ENCODE measurements at regions not wholly inside any gene's neighbourhood (a gene's known extent, or its start where the extent isn't known, plus 50 kb on each side); places are given as distances from the start of the nearest gene placed in this dataset.

GRCh38 chr2:147026664-147027295, 818.0 kb upstream of the ACVR2A start:
- no peaks in the 10 kb centered on the region for H3K27me3 ChIP-seq (ENCODE audit: insufficient read depth, low read depth, severe bottlenecking)
- DNase-seq = no peak
- TF ChIP-seq, protein P1, sequence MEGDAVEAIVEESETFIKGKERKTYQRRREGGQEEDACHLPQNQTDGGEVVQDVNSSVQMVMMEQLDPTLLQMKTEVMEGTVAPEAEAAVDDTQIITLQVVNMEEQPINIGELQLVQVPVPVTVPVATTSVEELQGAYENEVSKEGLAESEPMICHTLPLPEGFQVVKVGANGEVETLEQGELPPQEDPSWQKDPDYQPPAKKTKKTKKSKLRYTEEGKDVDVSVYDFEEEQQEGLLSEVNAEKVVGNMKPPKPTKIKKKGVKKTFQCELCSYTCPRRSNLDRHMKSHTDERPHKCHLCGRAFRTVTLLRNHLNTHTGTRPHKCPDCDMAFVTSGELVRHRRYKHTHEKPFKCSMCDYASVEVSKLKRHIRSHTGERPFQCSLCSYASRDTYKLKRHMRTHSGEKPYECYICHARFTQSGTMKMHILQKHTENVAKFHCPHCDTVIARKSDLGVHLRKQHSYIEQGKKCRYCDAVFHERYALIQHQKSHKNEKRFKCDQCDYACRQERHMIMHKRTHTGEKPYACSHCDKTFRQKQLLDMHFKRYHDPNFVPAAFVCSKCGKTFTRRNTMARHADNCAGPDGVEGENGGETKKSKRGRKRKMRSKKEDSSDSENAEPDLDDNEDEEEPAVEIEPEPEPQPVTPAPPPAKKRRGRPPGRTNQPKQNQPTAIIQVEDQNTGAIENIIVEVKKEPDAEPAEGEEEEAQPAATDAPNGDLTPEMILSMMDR (IDR thresholded peaks at IDR 0.05; ENCODE audit: low read depth, low read length) = no peak
- H3K9me3 ChIP-seq (ENCODE audit: severe bottlenecking) = peaks cover 6% of the 10 kb centered on the region
- H3K4me3 ChIP-seq (ENCODE audit: low read depth, low read length) = no peak overlapping the region
- H3K36me3 ChIP-seq = no peaks in the 10 kb centered on the region
- H3K27ac ChIP-seq = no peak overlapping the region

DNA sequence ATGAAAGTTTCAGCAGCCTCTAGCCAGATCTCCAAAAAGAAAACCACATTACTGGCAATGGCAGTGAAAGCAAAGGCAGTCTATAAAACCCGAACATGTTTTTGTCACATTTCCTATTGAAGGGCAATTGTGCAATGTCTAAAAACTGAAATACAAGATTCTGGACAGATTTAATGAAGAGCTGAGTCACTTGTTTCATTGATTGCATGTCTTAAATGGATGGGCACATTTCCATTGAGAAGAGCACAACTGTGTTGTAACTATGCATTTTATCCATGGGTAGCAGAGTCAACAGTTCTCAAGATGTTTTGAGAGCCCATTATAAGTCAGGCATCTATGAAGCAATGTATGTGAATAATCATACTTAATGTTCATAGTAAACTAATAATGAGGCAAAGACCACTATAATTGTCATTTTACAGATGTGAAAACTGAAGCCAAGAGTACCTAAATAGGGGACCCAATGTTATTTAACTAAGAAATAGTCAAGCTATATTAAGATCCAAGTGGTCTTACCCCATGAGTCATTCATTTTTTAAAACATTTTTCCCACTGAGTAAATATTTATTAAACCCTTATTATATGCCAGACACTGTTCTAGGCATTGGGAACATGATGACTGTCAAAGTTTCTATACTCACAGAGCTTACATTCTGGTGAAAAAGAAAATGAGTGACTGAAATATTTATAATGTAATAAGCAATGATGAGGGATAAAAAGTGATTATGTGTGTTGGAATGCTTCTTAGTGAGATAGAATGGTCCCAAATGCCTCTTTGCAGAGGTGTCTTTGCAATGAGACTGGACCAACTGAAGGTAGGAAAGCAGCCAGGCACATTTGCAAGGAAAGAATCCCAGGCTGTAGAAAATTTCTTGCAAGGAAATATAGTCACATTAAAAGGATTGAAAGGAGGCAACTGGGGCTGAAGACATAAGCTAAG, 818.9 kb upstream of the ACVR2A start:
- Histone ChIP-seq H3K36me3 (no peaks in the 10 kb centered on the region), H3K9me3 (ENCODE audit: severe bottlenecking) (peaks cover 6% of the 10 kb centered on the region), H3K4me3 (ENCODE audit: low read depth, low read length) (no peak overlapping the region), H3K27ac (no peak overlapping the region), H3K27me3 (ENCODE audit: insufficient read depth, low read depth, severe bottlenecking) (no peaks in the 10 kb centered on the region)
- DNase-seq = no peak
- TF ChIP-seq, protein P1 (IDR thresholded peaks at IDR 0.05; ENCODE audit: low read depth, low read length) = no peak

DNA sequence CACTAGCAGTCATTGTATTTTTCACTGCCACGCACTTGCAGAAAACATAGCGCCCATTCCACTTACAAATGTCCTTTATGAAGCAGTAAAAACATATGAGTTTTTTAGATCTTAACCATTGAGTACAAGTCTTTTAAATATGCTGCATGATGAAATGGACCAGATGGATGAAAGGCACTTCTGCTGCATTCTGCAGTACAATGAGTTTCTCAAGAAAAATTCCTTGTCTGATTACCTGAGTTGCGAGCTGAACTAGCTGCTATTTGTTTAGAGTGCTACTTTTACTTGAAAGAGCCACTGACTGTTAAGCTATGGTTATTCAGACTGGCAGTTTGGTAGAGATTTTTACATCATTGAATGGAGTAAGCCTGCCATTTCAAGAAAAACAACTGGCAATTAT, 825.5 kb upstream of the ACVR2A start:
- Histone ChIP-seq H3K27me3 (ENCODE audit: insufficient read depth, low read depth, severe bottlenecking) (no peaks in the 10 kb centered on the region), H3K9me3 (ENCODE audit: severe bottlenecking) (peaks cover 6% of the 10 kb centered on the region), H3K36me3 (no peaks in the 10 kb centered on the region), H3K4me3 (ENCODE audit: low read depth, low read length) (no peak overlapping the region), H3K27ac (no peak overlapping the region)
- no peak for DNase-seq
- TF ChIP-seq, protein P1 (IDR thresholded peaks at IDR 0.05; ENCODE audit: low read depth, low read length) = no peak

DNA sequence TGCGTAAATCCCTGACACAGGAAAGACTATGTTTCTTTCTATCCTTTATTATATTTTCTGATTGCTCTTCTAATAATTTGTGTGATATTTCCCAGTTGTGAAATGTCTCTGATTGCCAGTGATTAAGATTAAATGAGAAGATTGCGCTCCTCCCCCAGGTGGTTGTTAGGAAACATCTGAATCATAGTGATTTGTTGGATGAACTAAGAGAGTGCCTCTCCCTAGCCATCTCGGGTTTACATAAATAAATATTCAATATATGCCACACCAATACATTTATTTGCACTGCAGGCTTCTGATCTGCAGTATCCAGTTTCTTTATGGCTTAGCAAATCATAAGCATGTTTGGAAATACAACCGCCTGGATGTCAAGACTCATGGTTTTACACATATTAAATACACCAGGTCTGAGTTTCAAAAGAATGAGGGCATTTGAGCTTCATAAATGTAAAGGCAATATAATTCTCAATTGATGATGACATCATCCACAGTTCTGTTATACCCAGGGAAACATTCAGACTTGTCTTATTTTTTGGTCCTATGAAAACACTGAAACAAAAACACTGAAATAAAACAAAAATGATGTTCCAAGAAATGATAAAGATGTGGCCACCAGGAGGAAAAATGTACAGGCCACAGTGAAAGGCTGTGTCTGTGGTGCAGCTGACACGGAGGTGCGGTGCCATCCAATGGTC, 826.7 kb upstream of the ACVR2A start:
- Histone ChIP-seq H3K27me3 (ENCODE audit: insufficient read depth, low read depth, severe bottlenecking) (no peaks in the 10 kb centered on the region), H3K27ac (no peak overlapping the region), H3K9me3 (ENCODE audit: severe bottlenecking) (peaks cover 6% of the 10 kb centered on the region), H3K4me3 (ENCODE audit: low read depth, low read length) (no peak overlapping the region), H3K36me3 (no peaks in the 10 kb centered on the region)
- TF ChIP-seq, protein P1 (IDR thresholded peaks at IDR 0.05; ENCODE audit: low read depth, low read length) = no peak
- no peak for DNase-seq

DNA sequence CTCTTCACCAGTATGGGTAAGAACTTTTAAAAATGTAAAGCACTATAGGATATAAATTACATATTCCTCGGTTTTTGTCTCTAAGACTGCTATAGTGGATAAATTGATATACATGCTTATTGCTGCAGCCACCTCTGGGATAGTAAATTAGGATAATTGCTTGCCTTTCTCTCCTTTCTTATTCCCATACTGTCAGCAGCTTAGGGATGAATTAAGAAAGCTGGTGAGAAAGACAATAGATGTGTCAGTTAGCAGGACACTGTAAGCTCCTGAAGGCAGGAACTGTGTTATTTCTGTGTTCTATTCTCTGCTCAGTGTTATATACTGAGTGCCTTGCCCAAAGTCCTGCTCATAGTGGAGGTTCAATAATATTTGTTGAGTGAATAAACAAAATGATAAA, 828.6 kb upstream of the ACVR2A start:
- H3K4me3 ChIP-seq (ENCODE audit: low read depth, low read length) = no peak overlapping the region
- no peak for DNase-seq
- H3K36me3 ChIP-seq = no peaks in the 10 kb centered on the region
- no peak overlapping the region for H3K27ac ChIP-seq
- H3K27me3 ChIP-seq (ENCODE audit: insufficient read depth, low read depth, severe bottlenecking) = no peaks in the 10 kb centered on the region
- no peaks in the 10 kb centered on the region for H3K9me3 ChIP-seq (ENCODE audit: severe bottlenecking)
- TF ChIP-seq, protein P1 (IDR thresholded peaks at IDR 0.05; ENCODE audit: low read depth, low read length) = no peak

Measured in WERI-Rb-1 (cell line).